DND-41 (cell line): ENCODE measurements at regions not wholly inside any gene's neighbourhood (a gene's known extent, or its start where the extent isn't known, plus 50 kb on each side); places are given as distances from the start of the nearest gene placed in this dataset.

ENCODE experiments used
- ATAC-seq: fragments of 200-7000 bp; cut with Tn5 transposase; 3 replicates; pipeline ENCODE4 v1.9.1; 2021; ENCODE audit warnings: low read depth; ENCODE audit not compliant: insufficient read depth
- DNase-seq: peaks from one replicate; pipeline ENCODE4 v3.0.0-alpha.2; 2020
- H2AFZ ChIP-seq: 2 replicates; pipeline ENCODE4 v1.6.0; 2012; ENCODE audit warnings: low read depth, low read length
- H3K27ac ChIP-seq: 2 replicates; pipeline ENCODE4 v1.5.1; 2012; ENCODE audit warnings: low read length, inconsistent platforms
- H3K27me3 ChIP-seq: fragments of 200-600 bp; sonication (generic); 2 replicates; pipeline ENCODE4 v1.6.0; 2012; ENCODE audit warnings: low read length, mild to moderate bottlenecking, inconsistent platforms; ENCODE audit not compliant: insufficient read depth, poor library complexity
- H3K36me3 ChIP-seq: 2 replicates; pipeline ENCODE4 v1.5.1; 2012; ENCODE audit warnings: low read length, inconsistent platforms; ENCODE audit not compliant: insufficient read depth
- H3K4me1 ChIP-seq: 2 replicates; pipeline ENCODE4 v1.5.1; 2012; ENCODE audit warnings: mild to moderate bottlenecking, low read length; ENCODE audit not compliant: insufficient read depth
- H3K4me2 ChIP-seq: 2 replicates; pipeline ENCODE4 v1.6.0; 2012; ENCODE audit warnings: mild to moderate bottlenecking, moderate library complexity, low read length, inconsistent platforms; ENCODE audit not compliant: insufficient read depth
- H3K4me3 ChIP-seq, 2 experiments: fragments of 200-600 bp in 1 of 2; shearing (Covaris generic) in 1 of 2; 2 replicates each; pipeline ENCODE4 v1.5.1; 2012 to 2016; ENCODE audit warnings: inconsistent platforms in 2 of 2, low read length in 2 of 2, mild to moderate bottlenecking in 2 of 2, low read depth in 1 of 2, moderate library complexity in 1 of 2
- H3K79me2 ChIP-seq: 2 replicates; pipeline ENCODE4 v1.6.0; 2012; ENCODE audit warnings: low read length, inconsistent platforms; ENCODE audit not compliant: insufficient read depth
- H3K9ac ChIP-seq: 2 replicates; pipeline ENCODE4 v1.6.0; 2012; ENCODE audit warnings: low read depth, mild to moderate bottlenecking, inconsistent platforms, low read length, moderate library complexity
- H3K9me3 ChIP-seq: 2 replicates; pipeline ENCODE4 v1.5.1; 2012; ENCODE audit warnings: low read length, moderate library complexity, mild to moderate bottlenecking, inconsistent platforms; ENCODE audit not compliant: insufficient read depth, severe bottlenecking
- H4K20me1 ChIP-seq: 2 replicates; pipeline ENCODE4 v1.6.0; 2012; ENCODE audit warnings: low read length; ENCODE audit not compliant: insufficient read depth
- CTCF ChIP-seq: IDR thresholded peaks from 2 replicates; pipeline ENCODE4 v1.5.1; 2012; ENCODE audit warnings: borderline replicate concordance, low read length, moderate library complexity, mild to moderate bottlenecking; ENCODE audit not compliant: poor library complexity, severe bottlenecking; ENCODE audit errors: extremely low read depth
- EZH2 ChIP-seq: IDR thresholded peaks from 3 replicates; pipeline ENCODE4 v1.6.1; 2012; ENCODE audit warnings: borderline replicate concordance, low read depth, mild to moderate bottlenecking, moderate library complexity, low read length, inconsistent platforms; ENCODE audit not compliant: severe bottlenecking

- ATAC-seq, result no peak
- Histone ChIP-seq H3K27ac (no peak overlapping the region), H3K9ac (no peak overlapping the region), H3K9me3 (no peaks in the 10 kb centered on the region), H3K36me3 (no peaks in the 10 kb centered on the region), H3K4me2 (no peak overlapping the region), H3K4me3 (no peak overlapping the region), H3K79me2 (no peaks in the 10 kb centered on the region), H2AFZ (no peak overlapping the region), H3K4me1 (no peaks in the 10 kb centered on the region), H4K20me1 (no peaks in the 10 kb centered on the region), H3K27me3 (no peaks in the 10 kb centered on the region)
- TF ChIP-seq EZH2 (no peak), CTCF (no peak)
- DNase-seq, result no peak
Measured at GRCh38 chr18:39825485-39826150, 2129.4 kb upstream of the PIK3C3 start.

GRCh38 chr18:39806525-39806924, 2148.5 kb upstream of the PIK3C3 start:
- no peak overlapping the region for H2AFZ ChIP-seq

GRCh38 chr18:39805218-39805617, 2149.8 kb upstream of the PIK3C3 start:
- Histone ChIP-seq H3K27ac (no peak overlapping the region), H3K4me1 (no peaks in the 10 kb centered on the region), H3K4me3 (no peak overlapping the region), H3K79me2 (no peaks in the 10 kb centered on the region), H2AFZ (no peak overlapping the region), H3K9ac (no peak overlapping the region), H3K4me2 (no peak overlapping the region), H3K36me3 (no peaks in the 10 kb centered on the region), H4K20me1 (no peaks in the 10 kb centered on the region), H3K27me3 (no peaks in the 10 kb centered on the region), H3K9me3 (peaks cover 25% of the 10 kb centered on the region)
- no peak for ATAC-seq
- DNase-seq, result no peak
- TF ChIP-seq CTCF (no peak), EZH2 (no peak)

More at GRCh38 chr18:39806525-39806924, 2148.5 kb upstream of the PIK3C3 start:
- no peaks in the 10 kb centered on the region for H3K4me1 ChIP-seq
- H3K27me3 ChIP-seq, result no peaks in the 10 kb centered on the region
- peaks cover 16% of the 10 kb centered on the region for H3K9me3 ChIP-seq
- no peaks in the 10 kb centered on the region for H3K36me3 ChIP-seq
- H3K79me2 ChIP-seq, result no peaks in the 10 kb centered on the region
- no peaks in the 10 kb centered on the region for H4K20me1 ChIP-seq
- no peak overlapping the region for H3K4me3 ChIP-seq
- H3K27ac ChIP-seq, result no peak overlapping the region
- H3K9ac ChIP-seq, result no peak overlapping the region
- DNase-seq (no peak), ATAC-seq (no peak)
- no peak for TF ChIP-seq CTCF
- TF ChIP-seq EZH2, result no peak
- no peak overlapping the region for H3K4me2 ChIP-seq
